Hepatocyte (in vitro differentiated cells): ENCODE measurements at regions not wholly inside any gene's neighbourhood (a gene's known extent, or its start where the extent isn't known, plus 50 kb on each side); places are given as distances from the start of the nearest gene placed in this dataset.

Experiments used
- DNase-seq: peaks from one replicate; pipeline ENCODE4 v3.0.0-alpha.2; 2016; ENCODE audit warnings: low spot score
- H2AFZ ChIP-seq: fragments of 200-600 bp; sonication (generic); 2 replicates; pipeline ENCODE4 v1.6.0; 2016; ENCODE audit warnings: antibody characterized with exemption, mild to moderate bottlenecking
- H3K27ac ChIP-seq: fragments of 200-600 bp; sonication (generic); 2 replicates; pipeline ENCODE4 v1.5.1; 2016; ENCODE audit warnings: mild to moderate bottlenecking
- H3K27me3 ChIP-seq: fragments of 200-600 bp; sonication (generic); 2 replicates; pipeline ENCODE4 v1.6.1; 2016
- H3K36me3 ChIP-seq: fragments of 200-600 bp; sonication (generic); replicated peaks from 2 replicates; pipeline ENCODE4 v1.5.1; 2016; ENCODE audit warnings: low read depth; ENCODE audit not compliant: insufficient read depth
- H3K4me1 ChIP-seq: fragments of 200-600 bp; sonication (generic); 2 replicates; pipeline ENCODE4 v1.5.1; 2016; ENCODE audit warnings: mild to moderate bottlenecking, moderate library complexity; ENCODE audit not compliant: insufficient read depth
- H3K4me2 ChIP-seq: fragments of 200-600 bp; sonication (generic); 2 replicates; pipeline ENCODE4 v1.6.0; 2016
- H3K4me3 ChIP-seq: fragments of 200-600 bp; sonication (generic); 2 replicates; pipeline ENCODE4 v1.5.1; 2016; ENCODE audit warnings: mild to moderate bottlenecking
- H3K79me2 ChIP-seq: fragments of 200-600 bp; sonication (generic); 2 replicates; pipeline ENCODE4 v1.6.0; 2017; ENCODE audit warnings: mild to moderate bottlenecking
- H3K9me2 ChIP-seq: fragments of 200-600 bp; sonication (generic); replicated peaks from 2 replicates; pipeline ENCODE4 v1.6.0; 2017; ENCODE audit warnings: mild to moderate bottlenecking; ENCODE audit not compliant: insufficient read depth
- H3K9me3 ChIP-seq: fragments of 200-600 bp; sonication (generic); 2 replicates; pipeline ENCODE4 v1.5.1; 2016; ENCODE audit warnings: low read depth, mild to moderate bottlenecking
- H4K20me1 ChIP-seq: fragments of 200-600 bp; sonication (generic); 2 replicates; pipeline ENCODE4 v1.6.0; 2016; ENCODE audit warnings: mild to moderate bottlenecking; ENCODE audit not compliant: insufficient read depth, poor library complexity, severe bottlenecking
- EZH2 ChIP-seq: fragments of 200-600 bp; sonication (generic); IDR thresholded peaks from 2 replicates; pipeline ENCODE4 v1.6.1; 2016; ENCODE audit warnings: antibody characterized with exemption, mild to moderate bottlenecking, borderline replicate concordance
- EZH2phosphoT487 ChIP-seq: fragments of 200-600 bp; sonication (generic); IDR thresholded peaks from one replicate; pipeline ENCODE4 v1.6.1; 2018; ENCODE audit warnings: antibody characterized with exemption, mild to moderate bottlenecking, low read depth, moderate library complexity; ENCODE audit not compliant: unreplicated experiment, severe bottlenecking
- WGBS: methylation state at CpG from one replicate; pipeline ENCODE4 v1.1.6; 2016; ENCODE audit warnings: low lambda C conversion rate; ENCODE audit errors: missing lambda C conversion rate; 5-methylcytosine and 5-hydroxymethylcytosine counted together
- TF ChIP-seq, protein P1 (sequence below): fragments of 200-600 bp; sonication (generic); IDR thresholded peaks from 2 replicates; pipeline ENCODE4 v1.5.1; 2016; ENCODE audit warnings: antibody characterized with exemption, mild to moderate bottlenecking; ENCODE audit not compliant: poor library complexity

- 78% methylated on average over 2 of the region's 2 CpGs for WGBS
- H3K79me2 ChIP-seq = no peaks in the 10 kb centered on the region
- H3K9me2 ChIP-seq = no peaks in the 10 kb centered on the region
- no peak for DNase-seq
- H3K27ac ChIP-seq = no peak overlapping the region
- peaks cover 12% of the 10 kb centered on the region for H3K27me3 ChIP-seq
- no peaks in the 10 kb centered on the region for H3K36me3 ChIP-seq
- no peak overlapping the region for H2AFZ ChIP-seq
- H4K20me1 ChIP-seq = no peaks in the 10 kb centered on the region
- no peaks in the 10 kb centered on the region for H3K9me3 ChIP-seq
- no peaks in the 10 kb centered on the region for H3K4me1 ChIP-seq
- no peak overlapping the region for H3K4me3 ChIP-seq
- TF ChIP-seq EZH2 (no peak), EZH2phosphoT487 (no peak)
- TF ChIP-seq, protein P1, sequence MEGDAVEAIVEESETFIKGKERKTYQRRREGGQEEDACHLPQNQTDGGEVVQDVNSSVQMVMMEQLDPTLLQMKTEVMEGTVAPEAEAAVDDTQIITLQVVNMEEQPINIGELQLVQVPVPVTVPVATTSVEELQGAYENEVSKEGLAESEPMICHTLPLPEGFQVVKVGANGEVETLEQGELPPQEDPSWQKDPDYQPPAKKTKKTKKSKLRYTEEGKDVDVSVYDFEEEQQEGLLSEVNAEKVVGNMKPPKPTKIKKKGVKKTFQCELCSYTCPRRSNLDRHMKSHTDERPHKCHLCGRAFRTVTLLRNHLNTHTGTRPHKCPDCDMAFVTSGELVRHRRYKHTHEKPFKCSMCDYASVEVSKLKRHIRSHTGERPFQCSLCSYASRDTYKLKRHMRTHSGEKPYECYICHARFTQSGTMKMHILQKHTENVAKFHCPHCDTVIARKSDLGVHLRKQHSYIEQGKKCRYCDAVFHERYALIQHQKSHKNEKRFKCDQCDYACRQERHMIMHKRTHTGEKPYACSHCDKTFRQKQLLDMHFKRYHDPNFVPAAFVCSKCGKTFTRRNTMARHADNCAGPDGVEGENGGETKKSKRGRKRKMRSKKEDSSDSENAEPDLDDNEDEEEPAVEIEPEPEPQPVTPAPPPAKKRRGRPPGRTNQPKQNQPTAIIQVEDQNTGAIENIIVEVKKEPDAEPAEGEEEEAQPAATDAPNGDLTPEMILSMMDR = no peak
- H3K4me2 ChIP-seq = no peak overlapping the region
Observed at GRCh38 chr9:18238254-18238653, 235.7 kb upstream of the ADAMTSL1 start.

GRCh38 chr9:18238752-18239447 is 235.1 kb upstream of the ADAMTSL1 start:
- Histone ChIP-seq H3K79me2 (no peaks in the 10 kb centered on the region), H3K9me2 (no peaks in the 10 kb centered on the region), H3K4me1 (no peaks in the 10 kb centered on the region), H2AFZ (no peak overlapping the region), H4K20me1 (no peaks in the 10 kb centered on the region), H3K36me3 (no peaks in the 10 kb centered on the region), H3K9me3 (no peaks in the 10 kb centered on the region), H3K27me3 (peaks cover 5% of the 10 kb centered on the region), H3K4me3 (no peak overlapping the region), H3K27ac (no peak overlapping the region), H3K4me2 (no peak overlapping the region)
- 90% methylated on average over 1 of the region's 1 CpG for WGBS
- TF ChIP-seq EZH2 = no peak
- TF ChIP-seq, protein P1 = no peak
- no peak for TF ChIP-seq EZH2phosphoT487
- DNase-seq = no peak

- Histone ChIP-seq H3K9me2 (no peaks in the 10 kb centered on the region), H3K9me3 (no peaks in the 10 kb centered on the region), H4K20me1 (no peaks in the 10 kb centered on the region), H3K36me3 (no peaks in the 10 kb centered on the region), H3K79me2 (no peaks in the 10 kb centered on the region), H2AFZ (no peak overlapping the region), H3K27ac (no peak overlapping the region), H3K4me2 (no peak overlapping the region), H3K4me3 (no peak overlapping the region), H3K4me1 (no peaks in the 10 kb centered on the region), H3K27me3 (no peaks in the 10 kb centered on the region)
- TF ChIP-seq, protein P1 = no peak
- TF ChIP-seq EZH2phosphoT487 (no peak), EZH2 (no peak)
- no peak for DNase-seq
- 41% methylated on average over 2 of the region's 2 CpGs for WGBS
Observed at GRCh38 chr9:18240213-18240612, 233.7 kb upstream of the ADAMTSL1 start.
